Panc1 (cell line): ENCODE measurements at regions not wholly inside any gene's neighbourhood (a gene's known extent, or its start where the extent isn't known, plus 50 kb on each side); places are given as distances from the start of the nearest gene placed in this dataset.

Experiments
- ATAC-seq: fragments of 200-7000 bp; cut with Tn5 transposase; 2 replicates; pipeline ENCODE4 v1.9.1; 2020; ENCODE audit warnings: mild to moderate bottlenecking, moderate library complexity
- BruUV-seq: library from RNA; stranded (reverse); fragments of 400-500 nt; replicated peaks from 2 replicates; lab custom pipeline; 2021; lab: Mats Ljungman, UMichigan
- CTCF ChIA-PET: fragments of 300-600 bp; sonication (Branson Sonifier 250); formaldehyde crosslinking; loops from one replicate; lab custom pipeline; 2022; ENCODE audit warnings: antibody characterized with exemption; lab: Charles Lee
- POLR2A ChIA-PET: fragments of 300-600 bp; sonication (Branson Sonifier 250); formaldehyde crosslinking; loops from one replicate; lab custom pipeline; 2022; ENCODE audit warnings: antibody characterized with exemption; lab: Charles Lee
- DNase-seq: peaks from one replicate; pipeline ENCODE4 v3.0.0-alpha.2; 2010; ENCODE audit warnings: low read depth, low spot score
- H3K27ac ChIP-seq: 2 replicates; pipeline ENCODE4 v1.5.1; 2011; ENCODE audit warnings: mild to moderate bottlenecking, low read length, inconsistent platforms
- H3K27me3 ChIP-seq: fragments of 200-500 bp; sonication (Bioruptor generic); 2 replicates; pipeline ENCODE4 v1.6.0; 2014; ENCODE audit warnings: low read length, inconsistent platforms; ENCODE audit not compliant: control insufficient read depth, insufficient read depth
- H3K36me3 ChIP-seq: fragments of 200-500 bp; sonication (Bioruptor generic); 2 replicates; pipeline ENCODE4 v1.5.1; 2014; ENCODE audit warnings: inconsistent platforms, mild to moderate bottlenecking, low read length, moderate library complexity; ENCODE audit not compliant: control insufficient read depth, insufficient read depth
- H3K4me1 ChIP-seq: 2 replicates; pipeline ENCODE4 v1.5.1; 2011; ENCODE audit warnings: inconsistent platforms, mild to moderate bottlenecking, low read length, moderate library complexity; ENCODE audit not compliant: control insufficient read depth, insufficient read depth
- H3K4me3 ChIP-seq, 2 experiments: 2 replicates each; pipeline ENCODE4 v1.5.1; 2011 to 2012; ENCODE audit warnings: low read depth in 2 of 2, low read length in 2 of 2, mild to moderate bottlenecking in 2 of 2, inconsistent platforms in 1 of 2, moderate library complexity in 1 of 2
- H3K9me3 ChIP-seq: fragments of 200-500 bp; sonication (Bioruptor generic); 2 replicates; pipeline ENCODE4 v1.5.1; 2014; ENCODE audit warnings: low read depth, mild to moderate bottlenecking, inconsistent platforms, low read length, moderate library complexity; ENCODE audit not compliant: control insufficient read depth, insufficient read depth
- CTCF ChIP-seq: fragments of 450-650 bp; IDR thresholded peaks from 2 replicates; pipeline ENCODE4 v1.5.1; 2017; ENCODE audit warnings: mild to moderate bottlenecking
- POLR2AphosphoS5 ChIP-seq: IDR thresholded peaks from 2 replicates; pipeline ENCODE4 v1.6.1; 2012; ENCODE audit warnings: mild to moderate bottlenecking, low read depth, low read length, moderate library complexity
- SIN3A ChIP-seq: IDR thresholded peaks from 2 replicates; pipeline ENCODE4 v1.6.1; 2012; ENCODE audit warnings: low read depth, mild to moderate bottlenecking, low read length, moderate library complexity, borderline replicate concordance; ENCODE audit not compliant: insufficient read depth
- TCF7L2 ChIP-seq: IDR thresholded peaks from 2 replicates; pipeline ENCODE4 v1.6.1; 2011; ENCODE audit warnings: mild to moderate bottlenecking, low read depth, low read length, inconsistent platforms
- in situ Hi-C: cut with HindIII; loops from 2 replicates; pipeline ENCODE4 v1.10.0; 2016; ENCODE audit warnings: low sequenced_read_pairs, low pct_unique_long_range_greater_than_20kb
- intact Hi-C: fragments of 100-400 bp; cut with micrococcal nuclease; formaldehyde crosslinking; loops from one replicate; pipeline ENCODE4 v1.10.0; 2022; ENCODE audit not compliant: unreplicated experiment
- TF ChIP-seq, protein P1 (sequence below), 2 experiments: IDR thresholded peaks; 2 replicates each; pipeline ENCODE4 v1.6.1; 2011 to 2012; ENCODE audit warnings: low read depth in 2 of 2, control low read depth in 1 of 2, low read length in 1 of 2, mild to moderate bottlenecking in 1 of 2, moderate library complexity in 1 of 2; ENCODE audit not compliant: insufficient read depth in 1 of 2

- ChIA-PET POLR2A (no interaction called here), CTCF (no interaction called here)
- Histone ChIP-seq H3K4me1 (no peaks in the 10 kb centered on the region), H3K27me3 (no peaks in the 10 kb centered on the region), H3K36me3 (no peaks in the 10 kb centered on the region), H3K9me3 (no peaks in the 10 kb centered on the region), H3K27ac (no peak overlapping the region), H3K4me3 (no peak overlapping the region)
- intact Hi-C loops: no loop called here
- no TSS peak for BruUV-seq
- no peak for TF ChIP-seq CTCF
- TF ChIP-seq, protein P1, sequence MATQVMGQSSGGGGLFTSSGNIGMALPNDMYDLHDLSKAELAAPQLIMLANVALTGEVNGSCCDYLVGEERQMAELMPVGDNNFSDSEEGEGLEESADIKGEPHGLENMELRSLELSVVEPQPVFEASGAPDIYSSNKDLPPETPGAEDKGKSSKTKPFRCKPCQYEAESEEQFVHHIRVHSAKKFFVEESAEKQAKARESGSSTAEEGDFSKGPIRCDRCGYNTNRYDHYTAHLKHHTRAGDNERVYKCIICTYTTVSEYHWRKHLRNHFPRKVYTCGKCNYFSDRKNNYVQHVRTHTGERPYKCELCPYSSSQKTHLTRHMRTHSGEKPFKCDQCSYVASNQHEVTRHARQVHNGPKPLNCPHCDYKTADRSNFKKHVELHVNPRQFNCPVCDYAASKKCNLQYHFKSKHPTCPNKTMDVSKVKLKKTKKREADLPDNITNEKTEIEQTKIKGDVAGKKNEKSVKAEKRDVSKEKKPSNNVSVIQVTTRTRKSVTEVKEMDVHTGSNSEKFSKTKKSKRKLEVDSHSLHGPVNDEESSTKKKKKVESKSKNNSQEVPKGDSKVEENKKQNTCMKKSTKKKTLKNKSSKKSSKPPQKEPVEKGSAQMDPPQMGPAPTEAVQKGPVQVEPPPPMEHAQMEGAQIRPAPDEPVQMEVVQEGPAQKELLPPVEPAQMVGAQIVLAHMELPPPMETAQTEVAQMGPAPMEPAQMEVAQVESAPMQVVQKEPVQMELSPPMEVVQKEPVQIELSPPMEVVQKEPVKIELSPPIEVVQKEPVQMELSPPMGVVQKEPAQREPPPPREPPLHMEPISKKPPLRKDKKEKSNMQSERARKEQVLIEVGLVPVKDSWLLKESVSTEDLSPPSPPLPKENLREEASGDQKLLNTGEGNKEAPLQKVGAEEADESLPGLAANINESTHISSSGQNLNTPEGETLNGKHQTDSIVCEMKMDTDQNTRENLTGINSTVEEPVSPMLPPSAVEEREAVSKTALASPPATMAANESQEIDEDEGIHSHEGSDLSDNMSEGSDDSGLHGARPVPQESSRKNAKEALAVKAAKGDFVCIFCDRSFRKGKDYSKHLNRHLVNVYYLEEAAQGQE (IDR thresholded peaks at IDR 0.05; ENCODE audit: insufficient read depth in 1 of 2, low read depth in 2 of 2, low read length in 1 of 2): no peak
- TF ChIP-seq SIN3A: no peak
- no peak for TF ChIP-seq POLR2AphosphoS5
- no peak for TF ChIP-seq TCF7L2
- ATAC-seq (no peak), DNase-seq (no peak)
- in situ Hi-C loops: no loop called here
These were observed 261.3 kb upstream of the NSMCE3 start for GRCh38 chr15:29530966-29531365.

GRCh38 chr15:29529043-29529442 lies 259.4 kb upstream of the NSMCE3 start:
- CTCF ChIA-PET: no interaction called here
- ATAC-seq (no peak), DNase-seq (no peak)
- Histone ChIP-seq H3K27me3 (no peaks in the 10 kb centered on the region), H3K36me3 (no peaks in the 10 kb centered on the region), H3K9me3 (no peaks in the 10 kb centered on the region), H3K4me1 (no peaks in the 10 kb centered on the region), H3K27ac (no peak overlapping the region), H3K4me3 (no peak overlapping the region)
- no peak for TF ChIP-seq POLR2AphosphoS5
- no peak for TF ChIP-seq SIN3A
- TF ChIP-seq TCF7L2: no peak
- TF ChIP-seq, protein P1 (IDR thresholded peaks at IDR 0.05; ENCODE audit: insufficient read depth in 1 of 2, low read depth in 2 of 2, low read length in 1 of 2): no peak
- TF ChIP-seq CTCF: no peak
- in situ Hi-C loops (no loop called here), intact Hi-C loops (no loop called here)
- no TSS peak for BruUV-seq
- POLR2A ChIA-PET: no interaction called here
